ENCODE measurements at regions not wholly inside any gene's neighbourhood (a gene's known extent, or its start where the extent isn't known, plus 50 kb on each side); places are given as distances from the start of the nearest gene placed in this dataset.

DNA sequence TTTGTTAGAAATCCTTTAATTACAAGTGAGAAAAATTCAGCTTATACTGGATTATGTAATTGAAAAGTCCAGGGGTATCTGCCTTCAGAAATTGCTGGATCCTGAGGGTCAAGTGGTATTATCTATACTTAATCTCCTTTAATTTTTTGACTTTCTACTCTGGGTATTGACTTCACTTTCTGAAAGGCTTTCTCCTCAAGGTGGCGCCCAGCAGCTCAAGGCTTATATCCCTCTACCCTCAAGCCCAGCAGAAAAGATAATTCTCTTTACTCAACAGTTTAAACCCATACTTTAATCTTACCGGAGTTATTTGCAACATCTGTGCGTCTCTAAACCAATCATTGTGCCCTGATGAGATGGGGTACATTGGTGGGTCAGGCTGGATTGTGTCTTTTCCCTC lies 129.5 kb downstream of the LARP7 start:
- no peaks in the 10 kb centered on the region for H3K4me1 ChIP-seq (ENCODE audit: control insufficient read depth in 1 of 2, insufficient read depth in 2 of 2, low read length in 2 of 2)
- no peaks in the 10 kb centered on the region for H3K27me3 ChIP-seq (ENCODE audit: control insufficient read depth in 1 of 2, insufficient read depth in 2 of 2, low read length in 2 of 2)
- H3K9ac ChIP-seq (ENCODE audit: low read depth in 1 of 2, low read length in 2 of 2), result no peak overlapping the region
- no peaks in the 10 kb centered on the region for H3K36me3 ChIP-seq (ENCODE audit: control insufficient read depth in 1 of 2, insufficient read depth in 2 of 2, low read length in 2 of 2)
- no peak overlapping the region for H3K27ac ChIP-seq (ENCODE audit: low read depth, low read length)
- H3K9me3 ChIP-seq (ENCODE audit: control insufficient read depth in 1 of 2, low read length in 2 of 2), result no peaks in the 10 kb centered on the region
- no peak overlapping the region for H3K4me3 ChIP-seq (ENCODE audit: low read depth in 1 of 2, low read length in 2 of 2)

DNA sequence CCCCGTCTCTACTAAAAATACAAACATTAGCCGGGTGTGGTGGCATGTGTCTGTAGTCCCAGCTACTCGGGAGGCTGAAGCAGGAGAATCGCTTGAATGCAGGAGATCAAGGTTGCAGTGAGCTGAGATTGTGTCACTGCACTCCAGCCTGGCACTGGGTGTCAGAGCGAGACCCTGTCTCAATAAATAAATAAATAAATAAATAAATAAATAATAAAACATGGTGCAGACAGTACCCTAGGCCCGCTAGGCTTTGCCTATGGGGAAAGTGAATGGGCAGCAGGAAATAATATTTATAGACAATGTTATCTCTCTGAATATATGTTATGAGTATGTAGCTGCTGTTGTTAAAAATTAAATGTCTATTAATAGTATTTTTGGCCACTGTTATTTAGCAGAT lies 130.4 kb downstream of the LARP7 start:
- no peaks in the 10 kb centered on the region for H3K4me1 ChIP-seq (ENCODE audit: control insufficient read depth in 1 of 2, insufficient read depth in 2 of 2, low read length in 2 of 2)
- H3K36me3 ChIP-seq (ENCODE audit: control insufficient read depth in 1 of 2, insufficient read depth in 2 of 2, low read length in 2 of 2), result no peaks in the 10 kb centered on the region
- no peak overlapping the region for H3K27ac ChIP-seq (ENCODE audit: low read depth, low read length)
- H3K4me3 ChIP-seq (ENCODE audit: low read depth in 1 of 2, low read length in 2 of 2), result no peak overlapping the region
- H3K9ac ChIP-seq (ENCODE audit: low read depth in 1 of 2, low read length in 2 of 2), result no peak overlapping the region
- H3K27me3 ChIP-seq (ENCODE audit: control insufficient read depth in 1 of 2, insufficient read depth in 2 of 2, low read length in 2 of 2), result no peaks in the 10 kb centered on the region
- no peaks in the 10 kb centered on the region for H3K9me3 ChIP-seq (ENCODE audit: control insufficient read depth in 1 of 2, low read length in 2 of 2)

DNA sequence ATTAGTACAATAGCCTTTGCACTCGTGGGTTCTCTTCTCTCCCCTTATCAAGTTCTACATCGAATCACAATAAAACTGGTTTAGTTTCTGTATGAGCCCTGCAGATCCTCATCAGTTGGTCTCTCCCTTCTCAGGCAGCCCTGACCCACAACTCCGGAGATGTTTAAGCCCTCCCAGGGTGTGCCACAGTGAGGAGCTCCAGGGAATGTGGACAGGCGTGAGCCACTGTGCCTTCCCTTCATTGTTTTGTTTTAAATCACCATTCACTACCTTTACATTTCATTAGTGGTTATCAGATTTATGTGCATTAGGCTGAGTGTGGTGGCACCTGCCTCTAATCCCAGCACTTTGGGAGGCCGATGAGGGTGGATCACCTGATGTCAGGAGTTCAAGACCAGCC lies 133.2 kb downstream of the LARP7 start:
- Histone ChIP-seq H3K4me1 (ENCODE audit: control insufficient read depth in 1 of 2, insufficient read depth in 2 of 2, low read length in 2 of 2) (no peaks in the 10 kb centered on the region), H3K36me3 (ENCODE audit: control insufficient read depth in 1 of 2, insufficient read depth in 2 of 2, low read length in 2 of 2) (no peaks in the 10 kb centered on the region), H3K27ac (ENCODE audit: low read depth, low read length) (no peak overlapping the region), H3K9ac (ENCODE audit: low read depth in 1 of 2, low read length in 2 of 2) (no peak overlapping the region), H3K9me3 (ENCODE audit: control insufficient read depth in 1 of 2, low read length in 2 of 2) (no peaks in the 10 kb centered on the region), H3K4me3 (ENCODE audit: low read depth in 1 of 2, low read length in 2 of 2) (no peak overlapping the region), H3K27me3 (ENCODE audit: control insufficient read depth in 1 of 2, insufficient read depth in 2 of 2, low read length in 2 of 2) (no peaks in the 10 kb centered on the region)

DNA sequence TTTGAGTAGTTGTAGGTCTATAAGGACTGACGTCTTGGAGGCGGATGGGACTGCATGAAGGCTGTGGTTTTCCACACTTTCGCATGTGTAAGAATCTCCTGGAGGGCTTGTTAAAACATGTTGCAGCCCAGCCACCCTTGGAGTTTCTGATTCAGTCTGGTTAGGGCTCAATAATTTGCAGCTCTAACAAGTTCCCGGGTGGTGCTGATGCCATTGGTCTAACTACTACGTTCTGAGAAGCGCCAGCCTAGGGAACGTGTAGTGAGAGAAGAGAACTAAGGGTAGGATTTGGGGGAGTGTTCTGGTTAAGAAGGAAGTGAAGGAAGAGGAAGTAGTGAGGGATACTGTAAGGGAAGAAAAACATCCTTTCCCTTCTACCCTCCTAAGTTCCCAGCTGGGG lies 138.9 kb downstream of the LARP7 start:
- Histone ChIP-seq H3K4me3 (ENCODE audit: low read depth in 1 of 2, low read length in 2 of 2) (no peak overlapping the region), H3K4me1 (ENCODE audit: control insufficient read depth in 1 of 2, insufficient read depth in 2 of 2, low read length in 2 of 2) (no peaks in the 10 kb centered on the region), H3K36me3 (ENCODE audit: control insufficient read depth in 1 of 2, insufficient read depth in 2 of 2, low read length in 2 of 2) (no peaks in the 10 kb centered on the region), H3K27me3 (ENCODE audit: control insufficient read depth in 1 of 2, insufficient read depth in 2 of 2, low read length in 2 of 2) (no peaks in the 10 kb centered on the region), H3K9me3 (ENCODE audit: control insufficient read depth in 1 of 2, low read length in 2 of 2) (no peaks in the 10 kb centered on the region), H3K27ac (ENCODE audit: low read depth, low read length) (no peak overlapping the region), H3K9ac (ENCODE audit: low read depth in 1 of 2, low read length in 2 of 2) (no peak overlapping the region)

DNA sequence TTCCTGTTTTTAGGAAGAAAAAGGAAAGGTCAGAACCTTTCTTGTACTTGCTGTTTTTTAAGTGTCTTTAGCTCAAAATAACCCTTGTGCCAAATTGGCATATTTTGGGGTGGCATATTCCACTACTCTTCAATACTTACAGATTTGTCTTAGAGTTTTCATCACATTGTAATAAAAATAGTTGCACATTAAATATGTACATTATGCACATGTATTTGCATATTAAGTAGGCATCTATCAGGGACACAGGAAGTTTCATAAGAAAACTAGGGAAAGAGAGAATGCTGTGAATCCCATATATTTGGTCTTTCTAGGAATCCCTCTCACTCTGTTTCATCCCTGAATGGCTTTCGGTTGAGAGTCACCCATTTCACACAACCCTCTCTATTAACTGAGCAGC lies 139.6 kb downstream of the LARP7 start:
- no peak overlapping the region for H3K9ac ChIP-seq (ENCODE audit: low read depth in 1 of 2, low read length in 2 of 2)

DNA sequence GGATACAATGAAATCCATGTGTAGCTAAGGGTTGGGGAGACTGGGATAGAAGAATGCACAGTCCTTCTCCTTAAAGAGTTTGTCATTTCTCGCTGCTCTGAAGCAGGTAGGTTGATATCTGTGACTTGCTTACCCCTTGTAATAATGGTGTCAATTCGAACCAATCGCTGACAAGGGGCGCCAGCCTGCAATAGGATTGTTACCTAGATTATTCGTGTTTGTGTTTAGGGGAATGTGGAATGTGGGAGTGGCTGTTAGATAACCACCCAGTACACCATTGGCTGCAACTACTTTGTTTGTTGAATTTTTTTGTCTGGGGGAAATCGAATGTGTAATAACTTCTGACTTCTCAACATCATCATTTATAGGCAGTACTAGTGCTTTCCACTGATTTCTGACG lies 141.6 kb downstream of the LARP7 start:
- Histone ChIP-seq H3K9me3 (ENCODE audit: control insufficient read depth in 1 of 2, low read length in 2 of 2) (no peaks in the 10 kb centered on the region), H3K4me1 (ENCODE audit: control insufficient read depth in 1 of 2, insufficient read depth in 2 of 2, low read length in 2 of 2) (no peaks in the 10 kb centered on the region), H3K4me3 (ENCODE audit: low read depth in 1 of 2, low read length in 2 of 2) (no peak overlapping the region), H3K27ac (ENCODE audit: low read depth, low read length) (no peak overlapping the region), H3K9ac (ENCODE audit: low read depth in 1 of 2, low read length in 2 of 2) (no peak overlapping the region), H3K36me3 (ENCODE audit: control insufficient read depth in 1 of 2, insufficient read depth in 2 of 2, low read length in 2 of 2) (no peaks in the 10 kb centered on the region), H3K27me3 (ENCODE audit: control insufficient read depth in 1 of 2, insufficient read depth in 2 of 2, low read length in 2 of 2) (no peaks in the 10 kb centered on the region)

More for the DNA sequence above, 139.6 kb downstream of the LARP7 start:
- no peaks in the 10 kb centered on the region for H3K9me3 ChIP-seq (ENCODE audit: control insufficient read depth in 1 of 2, low read length in 2 of 2)
- no peak overlapping the region for H3K4me3 ChIP-seq (ENCODE audit: low read depth in 1 of 2, low read length in 2 of 2)
- no peaks in the 10 kb centered on the region for H3K27me3 ChIP-seq (ENCODE audit: control insufficient read depth in 1 of 2, insufficient read depth in 2 of 2, low read length in 2 of 2)
- no peak overlapping the region for H3K27ac ChIP-seq (ENCODE audit: low read depth, low read length)
- H3K36me3 ChIP-seq (ENCODE audit: control insufficient read depth in 1 of 2, insufficient read depth in 2 of 2, low read length in 2 of 2), result no peaks in the 10 kb centered on the region
- no peaks in the 10 kb centered on the region for H3K4me1 ChIP-seq (ENCODE audit: control insufficient read depth in 1 of 2, insufficient read depth in 2 of 2, low read length in 2 of 2)

DNA sequence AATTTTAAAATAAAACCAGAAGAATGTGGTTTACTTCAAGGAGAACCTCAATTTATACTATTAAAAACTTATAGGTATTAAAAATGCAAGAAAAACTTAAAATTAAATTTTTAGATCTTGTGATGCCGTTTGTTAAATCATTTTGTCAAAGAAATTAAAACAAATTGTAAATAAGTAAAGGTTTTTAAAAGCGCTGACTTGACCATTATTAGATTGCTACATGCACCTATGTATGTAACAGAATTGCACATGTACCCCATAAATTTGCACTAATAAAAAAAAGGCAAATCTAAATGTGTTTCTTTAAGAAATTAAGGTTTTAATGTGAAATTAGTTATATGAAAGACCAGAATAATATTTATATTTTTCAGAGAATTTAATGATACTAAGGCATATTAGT lies 156.1 kb downstream of the LARP7 start:
- H3K36me3 ChIP-seq (ENCODE audit: control insufficient read depth in 1 of 2, insufficient read depth in 2 of 2, low read length in 2 of 2), result no peaks in the 10 kb centered on the region
- H3K4me1 ChIP-seq (ENCODE audit: control insufficient read depth in 1 of 2, insufficient read depth in 2 of 2, low read length in 2 of 2), result no peaks in the 10 kb centered on the region
- H3K9ac ChIP-seq (ENCODE audit: low read depth in 1 of 2, low read length in 2 of 2), result no peak overlapping the region
- H3K9me3 ChIP-seq (ENCODE audit: control insufficient read depth in 1 of 2, low read length in 2 of 2), result no peaks in the 10 kb centered on the region
- no peaks in the 10 kb centered on the region for H3K27me3 ChIP-seq (ENCODE audit: control insufficient read depth in 1 of 2, insufficient read depth in 2 of 2, low read length in 2 of 2)
- no peak overlapping the region for H3K27ac ChIP-seq (ENCODE audit: low read depth, low read length)
- H3K4me3 ChIP-seq (ENCODE audit: low read depth in 1 of 2, low read length in 2 of 2), result no peak overlapping the region

DNA sequence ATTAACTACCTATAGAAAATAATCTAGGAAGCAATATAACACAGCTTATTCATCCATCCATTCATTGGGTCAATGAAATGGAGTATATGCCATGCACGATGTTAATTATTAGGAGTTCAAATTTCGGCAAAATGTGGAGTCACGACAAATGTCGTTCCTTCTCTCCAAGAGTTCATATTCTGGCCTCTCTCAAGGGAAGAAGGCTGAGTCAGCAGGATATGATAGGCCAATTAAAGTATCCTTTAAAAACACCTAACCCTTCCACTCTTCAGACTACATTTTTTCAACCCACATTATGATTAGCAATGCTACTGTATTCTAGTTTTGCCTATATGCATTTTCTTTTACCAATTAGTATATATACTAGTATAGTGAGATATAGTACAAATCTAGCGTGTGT lies 163.1 kb downstream of the LARP7 start:
- no peaks in the 10 kb centered on the region for H3K27me3 ChIP-seq (ENCODE audit: control insufficient read depth in 1 of 2, insufficient read depth in 2 of 2, low read length in 2 of 2)
- H3K9ac ChIP-seq (ENCODE audit: low read depth in 1 of 2, low read length in 2 of 2), result no peak overlapping the region
- H3K4me1 ChIP-seq (ENCODE audit: control insufficient read depth in 1 of 2, insufficient read depth in 2 of 2, low read length in 2 of 2), result no peaks in the 10 kb centered on the region
- H3K9me3 ChIP-seq (ENCODE audit: control insufficient read depth in 1 of 2, low read length in 2 of 2), result no peaks in the 10 kb centered on the region
- H3K27ac ChIP-seq (ENCODE audit: low read depth, low read length), result no peak overlapping the region
- no peak overlapping the region for H3K4me3 ChIP-seq (ENCODE audit: low read depth in 1 of 2, low read length in 2 of 2)
- no peaks in the 10 kb centered on the region for H3K36me3 ChIP-seq (ENCODE audit: control insufficient read depth in 1 of 2, insufficient read depth in 2 of 2, low read length in 2 of 2)

DNA sequence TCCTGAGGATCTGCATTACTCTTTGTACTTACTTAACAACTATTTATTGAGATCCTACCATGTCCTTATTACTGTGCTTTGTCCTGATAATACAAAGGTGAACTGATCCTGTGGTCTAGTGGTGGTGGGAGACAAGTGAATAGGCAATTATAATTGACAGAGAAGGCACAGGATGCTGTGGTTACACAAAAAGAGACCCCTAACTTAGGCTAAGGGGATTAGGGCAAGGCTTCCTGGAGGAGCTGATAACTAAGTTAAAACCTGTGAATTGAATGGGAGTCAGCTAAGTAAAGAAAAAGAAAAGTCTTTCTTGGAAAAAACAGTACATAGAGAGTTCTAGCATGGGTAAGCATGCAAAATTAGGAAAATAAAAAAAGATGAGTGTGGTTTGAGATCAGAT lies 164.4 kb downstream of the LARP7 start:
- H3K4me1 ChIP-seq (ENCODE audit: control insufficient read depth in 1 of 2, insufficient read depth in 2 of 2, low read length in 2 of 2), result no peaks in the 10 kb centered on the region
- H3K27me3 ChIP-seq (ENCODE audit: control insufficient read depth in 1 of 2, insufficient read depth in 2 of 2, low read length in 2 of 2), result no peaks in the 10 kb centered on the region
- H3K9ac ChIP-seq (ENCODE audit: low read depth in 1 of 2, low read length in 2 of 2), result no peak overlapping the region
- no peaks in the 10 kb centered on the region for H3K36me3 ChIP-seq (ENCODE audit: control insufficient read depth in 1 of 2, insufficient read depth in 2 of 2, low read length in 2 of 2)
- no peak overlapping the region for H3K27ac ChIP-seq (ENCODE audit: low read depth, low read length)
- no peaks in the 10 kb centered on the region for H3K9me3 ChIP-seq (ENCODE audit: control insufficient read depth in 1 of 2, low read length in 2 of 2)
- no peak overlapping the region for H3K4me3 ChIP-seq (ENCODE audit: low read depth in 1 of 2, low read length in 2 of 2)

DNA sequence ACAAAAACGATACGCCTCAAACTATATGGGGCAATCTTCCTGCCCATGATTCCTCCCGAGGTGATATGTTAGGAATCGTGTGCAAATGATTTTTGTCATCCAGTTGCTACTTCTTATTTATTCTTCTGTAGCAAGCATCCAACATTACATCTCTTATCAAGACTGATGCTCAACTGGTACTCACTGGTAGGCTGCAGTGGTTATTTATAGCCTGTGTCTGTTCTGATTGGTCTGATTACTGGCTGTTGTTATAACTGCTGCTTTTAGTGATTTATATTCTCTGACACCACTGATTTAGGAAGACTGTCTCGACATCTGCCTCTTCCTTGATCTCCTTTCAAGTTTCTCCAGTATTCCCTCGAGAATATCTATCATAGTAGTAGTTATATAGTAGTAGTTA lies 165.8 kb downstream of the LARP7 start:
- H3K9me3 ChIP-seq (ENCODE audit: control insufficient read depth in 1 of 2, low read length in 2 of 2), result no peaks in the 10 kb centered on the region
- no peaks in the 10 kb centered on the region for H3K4me1 ChIP-seq (ENCODE audit: control insufficient read depth in 1 of 2, insufficient read depth in 2 of 2, low read length in 2 of 2)
- no peak overlapping the region for H3K4me3 ChIP-seq (ENCODE audit: low read depth in 1 of 2, low read length in 2 of 2)
- H3K27ac ChIP-seq (ENCODE audit: low read depth, low read length), result no peak overlapping the region
- H3K9ac ChIP-seq (ENCODE audit: low read depth in 1 of 2, low read length in 2 of 2), result no peak overlapping the region
- no peaks in the 10 kb centered on the region for H3K36me3 ChIP-seq (ENCODE audit: control insufficient read depth in 1 of 2, insufficient read depth in 2 of 2, low read length in 2 of 2)
- no peaks in the 10 kb centered on the region for H3K27me3 ChIP-seq (ENCODE audit: control insufficient read depth in 1 of 2, insufficient read depth in 2 of 2, low read length in 2 of 2)

DNA sequence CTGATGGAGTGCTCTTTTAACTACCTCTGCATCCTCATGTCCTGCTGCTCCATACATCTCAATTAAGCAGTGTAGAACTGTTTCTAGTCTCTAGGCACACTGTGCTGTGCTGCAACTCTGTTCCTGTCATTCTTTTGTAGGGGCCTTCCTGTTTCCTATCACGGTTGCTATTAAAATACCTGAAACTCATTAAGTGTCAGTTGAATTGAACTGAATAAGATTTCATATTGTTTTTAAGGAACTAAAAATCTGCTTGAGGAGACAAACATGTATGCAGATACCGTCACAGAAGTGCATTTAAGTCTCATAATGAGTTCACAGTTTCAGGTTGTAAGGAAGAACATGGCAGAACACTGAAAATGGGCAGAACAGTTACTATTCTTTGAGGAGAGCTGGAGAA lies 170.1 kb downstream of the LARP7 start:
- H3K4me1 ChIP-seq (ENCODE audit: control insufficient read depth in 1 of 2, insufficient read depth in 2 of 2, low read length in 2 of 2), result no peaks in the 10 kb centered on the region
- H3K36me3 ChIP-seq (ENCODE audit: control insufficient read depth in 1 of 2, insufficient read depth in 2 of 2, low read length in 2 of 2), result no peaks in the 10 kb centered on the region
- H3K27me3 ChIP-seq (ENCODE audit: control insufficient read depth in 1 of 2, insufficient read depth in 2 of 2, low read length in 2 of 2), result no peaks in the 10 kb centered on the region
- H3K9ac ChIP-seq (ENCODE audit: low read depth in 1 of 2, low read length in 2 of 2), result no peak overlapping the region
- no peak overlapping the region for H3K27ac ChIP-seq (ENCODE audit: low read depth, low read length)
- H3K4me3 ChIP-seq (ENCODE audit: low read depth in 1 of 2, low read length in 2 of 2), result no peak overlapping the region
- no peaks in the 10 kb centered on the region for H3K9me3 ChIP-seq (ENCODE audit: control insufficient read depth in 1 of 2, low read length in 2 of 2)
